Mesendoderm (in vitro differentiated cells): ENCODE measurements at regions not wholly inside any gene's neighbourhood (a gene's known extent, or its start where the extent isn't known, plus 50 kb on each side); places are given as distances from the start of the nearest gene placed in this dataset.
A peak's percentile ranks its signal among the peaks of the same experiment; 100 is the strongest.

Source experiments
- DNase-seq: peaks from one replicate; pipeline ENCODE4 v3.0.0; 2013
- H2AK5ac ChIP-seq: 2 replicates; pipeline ENCODE4 v1.6.1; 2013; ENCODE audit warnings: low read length, inconsistent platforms
- H2BK120ac ChIP-seq: 2 replicates; pipeline ENCODE4 v1.6.1; 2013; ENCODE audit warnings: low read depth, mild to moderate bottlenecking, low read length, moderate library complexity, mixed read lengths
- H2BK15ac ChIP-seq: replicated peaks from 2 replicates; pipeline ENCODE4 v1.6.1; 2013; ENCODE audit warnings: low read depth, mild to moderate bottlenecking, moderate library complexity
- H2BK5ac ChIP-seq: 2 replicates; pipeline ENCODE4 v1.6.1; 2013; ENCODE audit warnings: low read length, inconsistent platforms
- H3K18ac ChIP-seq: 2 replicates; pipeline ENCODE4 v1.6.1; 2013; ENCODE audit warnings: mild to moderate bottlenecking, low read length, mixed read lengths
- H3K23ac ChIP-seq: one replicate; pipeline ENCODE4 v1.6.1; 2013; ENCODE audit warnings: low read length
- H3K27ac ChIP-seq: 2 replicates; pipeline ENCODE4 v1.5.1; 2013; ENCODE audit warnings: low read depth, mild to moderate bottlenecking, inconsistent platforms, low read length, moderate library complexity
- H3K27me3 ChIP-seq: 2 replicates; pipeline ENCODE4 v1.6.1; 2013; ENCODE audit warnings: low read length, control low read depth, mild to moderate bottlenecking, inconsistent platforms; ENCODE audit not compliant: insufficient read depth, poor library complexity
- H3K36me3 ChIP-seq: 2 replicates; pipeline ENCODE4 v1.6.1; 2013; ENCODE audit warnings: low read length, inconsistent platforms; ENCODE audit not compliant: control insufficient read depth, insufficient read depth
- H3K4ac ChIP-seq: one replicate; pipeline ENCODE4 v1.6.1; 2013; ENCODE audit warnings: low read depth, mild to moderate bottlenecking, low read length, moderate library complexity
- H3K4me1 ChIP-seq: 2 replicates; pipeline ENCODE4 v1.6.1; 2013; ENCODE audit warnings: low read depth, low read length, inconsistent platforms; ENCODE audit not compliant: control insufficient read depth
- H3K4me2 ChIP-seq: 2 replicates; pipeline ENCODE4 v1.6.1; 2013; ENCODE audit warnings: low read length
- H3K4me3 ChIP-seq: 2 replicates; pipeline ENCODE4 v1.5.1; 2013; ENCODE audit warnings: mild to moderate bottlenecking, low read length
- H3K56ac ChIP-seq: one replicate; pipeline ENCODE4 v1.6.1; 2013; ENCODE audit warnings: low read length
- H3K79me1 ChIP-seq: 2 replicates; pipeline ENCODE4 v1.6.1; 2013; ENCODE audit warnings: low read length, inconsistent platforms
- H3K79me2 ChIP-seq: 2 replicates; pipeline ENCODE4 v1.6.1; 2013; ENCODE audit warnings: mild to moderate bottlenecking, low read length; ENCODE audit not compliant: control insufficient read depth, insufficient read depth
- H3K9ac ChIP-seq: 2 replicates; pipeline ENCODE4 v1.6.1; 2013; ENCODE audit warnings: low read length, inconsistent platforms
- H4K5ac ChIP-seq: one replicate; pipeline ENCODE4 v1.6.1; 2013; ENCODE audit warnings: low read length
- H4K8ac ChIP-seq: one replicate; pipeline ENCODE4 v1.6.1; 2013; ENCODE audit warnings: low read depth, mild to moderate bottlenecking, control low read depth, low read length, moderate library complexity
- WGBS: extraction: QIAGEN DNeasy Blood & Tissue Kit; methylation state at CpG from one replicate; pipeline ENCODE4 v1.1.7; 2013; ENCODE audit warnings: low lambda C conversion rate, missing lambda C conversion rate; ENCODE audit not compliant: insufficient coverage; ENCODE audit errors: extremely low coverage; 5-methylcytosine and 5-hydroxymethylcytosine counted together

DNA sequence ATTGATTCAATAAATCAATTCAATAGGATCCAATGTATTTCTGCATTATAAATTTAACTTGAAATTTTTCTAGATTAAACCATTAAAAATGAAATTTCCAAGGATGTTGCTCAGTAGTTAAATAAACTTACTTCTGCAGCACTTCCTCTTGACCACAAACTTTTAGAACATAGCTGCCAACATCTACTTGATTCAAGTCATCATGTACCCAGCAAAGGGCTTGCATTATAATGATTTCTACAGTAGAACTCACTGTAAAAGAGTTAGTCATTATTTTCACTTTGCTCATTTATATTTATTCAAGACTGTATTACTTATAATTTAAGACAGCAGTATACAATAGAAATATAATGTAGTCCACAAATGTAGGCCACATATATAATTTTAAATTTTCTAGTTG lies 59.2 kb downstream of the PIK3C2A start:
- H3K36me3 ChIP-seq, result no peaks in the 10 kb centered on the region
- peaks cover 2% of the 10 kb centered on the region for H3K79me1 ChIP-seq
- no peak overlapping the region for H3K4me3 ChIP-seq
- H3K4me1 ChIP-seq, result no peaks in the 10 kb centered on the region
- H4K8ac ChIP-seq, result no peak overlapping the region
- no peaks in the 10 kb centered on the region for H3K27me3 ChIP-seq
- no peaks in the 10 kb centered on the region for H3K79me2 ChIP-seq
- H3K23ac ChIP-seq, result no peak overlapping the region
- DNase-seq, result no peak
- no peak overlapping the region for H2BK5ac ChIP-seq
- H2AK5ac ChIP-seq, result no peak overlapping the region
- no peak overlapping the region for H3K18ac ChIP-seq
- no peak overlapping the region for H2BK120ac ChIP-seq
- H3K56ac ChIP-seq, result no peak overlapping the region
- H3K4me2 ChIP-seq, result no peak overlapping the region
- H3K9ac ChIP-seq, result no peak overlapping the region
- H3K27ac ChIP-seq, result no peak overlapping the region
- no peak overlapping the region for H3K4ac ChIP-seq
- H4K5ac ChIP-seq, result no peak overlapping the region
- no peak overlapping the region for H2BK15ac ChIP-seq

DNA sequence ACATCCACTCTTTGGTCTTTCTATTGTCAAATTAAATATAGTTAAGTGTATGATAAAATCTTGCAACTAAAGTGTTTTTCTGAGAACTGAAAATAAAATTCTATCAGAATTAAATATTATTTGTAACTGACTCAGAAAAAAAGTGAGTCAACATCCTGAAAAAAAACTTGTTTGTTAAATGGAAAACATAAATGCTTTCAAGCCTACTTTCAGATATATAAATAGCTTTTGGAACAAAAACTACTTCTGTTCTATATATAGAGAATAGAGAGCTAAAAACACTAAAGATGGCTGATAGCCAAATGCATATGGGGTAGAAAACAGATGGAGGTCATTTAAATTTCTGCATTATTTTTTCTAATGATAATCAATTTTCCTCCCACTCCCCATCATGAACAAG lies 61.8 kb downstream of the PIK3C2A start:
- Histone ChIP-seq H3K4me3 (no peak overlapping the region), H2BK5ac (no peak overlapping the region), H3K9ac (no peak overlapping the region), H3K23ac (no peak overlapping the region), H3K4me2 (no peak overlapping the region), H3K4ac (no peak overlapping the region), H3K36me3 (no peaks in the 10 kb centered on the region), H3K79me2 (no peaks in the 10 kb centered on the region), H3K18ac (no peak overlapping the region), H4K5ac (no peak overlapping the region), H3K27ac (no peak overlapping the region), H3K4me1 (peaks cover 7% of the 10 kb centered on the region), H4K8ac (no peak overlapping the region), H3K79me1 (peaks cover 2% of the 10 kb centered on the region), H2AK5ac (no peak overlapping the region), H2BK15ac (no peak overlapping the region), H3K27me3 (no peaks in the 10 kb centered on the region), H2BK120ac (no peak overlapping the region), H3K56ac (no peak overlapping the region)
- no peak for DNase-seq

GRCh38 chr11:17142450-17142849 lies 65.0 kb upstream of the RPS13 start:
- H2AK5ac ChIP-seq, result no peak overlapping the region
- no peaks in the 10 kb centered on the region for H3K36me3 ChIP-seq
- no peak for DNase-seq
- no peaks in the 10 kb centered on the region for H3K79me2 ChIP-seq
- H3K9ac ChIP-seq, result no peak overlapping the region
- H2BK15ac ChIP-seq, result no peak overlapping the region
- no CpG with 5 or more reads among the region's 2 CpGs for WGBS
- no peak overlapping the region for H3K56ac ChIP-seq
- no peak overlapping the region for H3K18ac ChIP-seq
- H4K8ac ChIP-seq, result no peak overlapping the region
- peaks cover 2% of the 10 kb centered on the region for H3K79me1 ChIP-seq
- no peak overlapping the region for H2BK5ac ChIP-seq
- H3K4ac ChIP-seq, result no peak overlapping the region
- H3K4me3 ChIP-seq, result no peak overlapping the region
- H3K27me3 ChIP-seq, result no peaks in the 10 kb centered on the region
- H3K23ac ChIP-seq, result no peak overlapping the region
- no peak overlapping the region for H2BK120ac ChIP-seq
- H4K5ac ChIP-seq, result no peak overlapping the region
- H3K4me2 ChIP-seq, result no peak overlapping the region
- no peak overlapping the region for H3K27ac ChIP-seq
- peaks cover 10% of the 10 kb centered on the region for H3K4me1 ChIP-seq

GRCh38 chr11:17141156-17141555 lies 63.7 kb upstream of the RPS13 start:
- H2BK120ac ChIP-seq, result no peak overlapping the region
- no peaks in the 10 kb centered on the region for H3K27me3 ChIP-seq
- no peak overlapping the region for H3K18ac ChIP-seq
- 100% methylated on average over 1 of the region's 5 CpGs for WGBS
- no peak overlapping the region for H3K4me3 ChIP-seq
- H3K36me3 ChIP-seq, result no peaks in the 10 kb centered on the region
- H3K4me2 ChIP-seq, result no peak overlapping the region
- no peak overlapping the region for H2BK5ac ChIP-seq
- H3K9ac ChIP-seq, result no peak overlapping the region
- no peak overlapping the region for H3K27ac ChIP-seq
- no peak overlapping the region for H4K5ac ChIP-seq
- H3K23ac ChIP-seq, result no peak overlapping the region
- no peak overlapping the region for H3K56ac ChIP-seq
- no peak overlapping the region for H2BK15ac ChIP-seq
- H2AK5ac ChIP-seq, result no peak overlapping the region
- peaks cover 2% of the 10 kb centered on the region for H3K79me1 ChIP-seq
- DNase-seq, result no peak
- H4K8ac ChIP-seq, result no peak overlapping the region
- H3K4me1 ChIP-seq, result peaks cover 10% of the 10 kb centered on the region
- no peak overlapping the region for H3K4ac ChIP-seq
- H3K79me2 ChIP-seq, result no peaks in the 10 kb centered on the region

DNA sequence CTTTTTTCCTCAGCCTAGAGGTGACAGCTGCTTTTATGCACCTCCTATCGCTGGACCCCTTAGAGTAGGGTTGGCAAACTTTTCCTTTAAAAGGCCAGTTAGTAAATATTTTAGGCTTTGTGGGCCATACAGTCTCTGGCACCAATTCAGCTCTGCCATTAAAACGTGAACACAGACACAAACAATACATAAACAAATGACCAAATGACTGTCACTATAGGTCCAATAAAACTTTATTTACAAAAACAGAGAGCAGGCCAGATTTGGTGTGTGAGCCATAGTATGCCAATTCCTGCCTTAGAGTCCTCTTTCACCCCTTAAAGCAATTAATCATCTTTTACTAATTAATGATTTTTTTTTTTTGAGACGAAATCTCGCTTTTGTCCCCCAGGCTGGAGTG lies 61.1 kb upstream of the RPS13 start:
- no peaks in the 10 kb centered on the region for H3K27me3 ChIP-seq
- H3K4ac ChIP-seq, result no peak overlapping the region
- no peak overlapping the region for H2BK5ac ChIP-seq
- DNase-seq, result no peak
- no peak overlapping the region for H3K9ac ChIP-seq
- H3K79me2 ChIP-seq, result no peaks in the 10 kb centered on the region
- no peak overlapping the region for H3K4me2 ChIP-seq
- H2AK5ac ChIP-seq, result no peak overlapping the region
- no peak overlapping the region for H3K23ac ChIP-seq
- no peak overlapping the region for H3K56ac ChIP-seq
- no peak overlapping the region for H4K5ac ChIP-seq
- H3K4me3 ChIP-seq, result no peak overlapping the region
- no peak overlapping the region for H3K27ac ChIP-seq
- H3K36me3 ChIP-seq, result peaks cover 2% of the 10 kb centered on the region
- no peak overlapping the region for H3K18ac ChIP-seq
- H2BK120ac ChIP-seq, result no peak overlapping the region
- H3K4me1 ChIP-seq, result peaks cover 10% of the 10 kb centered on the region
- no peak overlapping the region for H2BK15ac ChIP-seq
- H3K79me1 ChIP-seq, result peaks cover 2% of the 10 kb centered on the region
- H4K8ac ChIP-seq, result no peak overlapping the region
- WGBS, result no CpG with 5 or more reads among the region's 4 CpGs

DNA sequence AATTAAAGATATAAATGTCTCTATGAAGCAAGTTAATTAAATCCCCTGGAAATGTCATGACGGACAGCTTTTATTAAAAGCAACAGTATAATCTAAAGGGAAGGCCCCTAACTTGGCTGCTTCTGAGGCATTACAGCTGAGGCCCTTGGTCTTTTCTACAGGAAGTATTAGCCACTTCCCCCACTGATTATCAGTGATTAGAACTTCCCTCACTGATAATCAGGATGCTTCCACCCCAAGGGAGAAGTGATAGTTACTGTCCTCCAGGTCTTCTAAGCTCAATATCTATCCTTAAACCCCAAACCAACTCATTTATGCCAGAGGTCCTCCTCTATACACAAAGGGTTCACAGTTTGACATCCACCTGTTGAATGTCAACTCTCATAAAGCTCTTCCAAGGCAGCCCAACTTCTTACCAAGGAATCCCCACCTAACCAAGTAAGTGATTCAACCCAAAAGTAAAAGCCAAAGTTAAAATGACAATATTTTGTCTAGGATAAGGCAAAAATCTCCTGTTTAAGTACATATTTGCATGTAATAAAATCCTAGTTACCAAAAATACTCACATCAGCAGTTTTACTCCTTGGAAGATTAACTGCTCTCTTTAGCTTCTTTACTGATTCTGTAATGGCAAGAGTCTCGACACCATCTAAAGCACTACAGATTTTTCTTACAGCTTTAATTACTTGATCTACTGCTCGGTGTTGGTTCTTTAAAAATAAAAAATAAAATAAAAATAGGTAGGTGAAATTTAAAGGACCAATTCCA lies 58.6 kb upstream of the RPS13 start:
- no peak overlapping the region for H3K9ac ChIP-seq
- no peak overlapping the region for H2BK5ac ChIP-seq
- no peak overlapping the region for H4K8ac ChIP-seq
- peaks cover 2% of the 10 kb centered on the region for H3K79me1 ChIP-seq
- H3K36me3 ChIP-seq, result peaks cover 4% of the 10 kb centered on the region
- no peak overlapping the region for H3K4me2 ChIP-seq
- H3K23ac ChIP-seq, result no peak overlapping the region
- H2BK15ac ChIP-seq, result no peak overlapping the region
- no peak overlapping the region for H3K4me3 ChIP-seq
- peak; percentile 84 for DNase-seq
- H2BK120ac ChIP-seq, result no peak overlapping the region
- H3K4me1 ChIP-seq, result peaks cover 3% of the 10 kb centered on the region
- H3K27ac ChIP-seq, result no peak overlapping the region
- no CpG with 5 or more reads among the region's 3 CpGs for WGBS
- H4K5ac ChIP-seq, result no peak overlapping the region
- H3K4ac ChIP-seq, result no peak overlapping the region
- no peaks in the 10 kb centered on the region for H3K79me2 ChIP-seq
- H3K18ac ChIP-seq, result no peak overlapping the region
- no peak overlapping the region for H2AK5ac ChIP-seq
- no peaks in the 10 kb centered on the region for H3K27me3 ChIP-seq
- H3K56ac ChIP-seq, result no peak overlapping the region
